MCF 10A (cell line): ENCODE measurements at regions not wholly inside any gene's neighbourhood (a gene's known extent, or its start where the extent isn't known, plus 50 kb on each side); places are given as distances from the start of the nearest gene placed in this dataset.

Experiments
- BruUV-seq: library from RNA; stranded (reverse); fragments of 400-500 nt; replicated peaks from 2 replicates; lab custom pipeline; 2021; lab: Mats Ljungman, UMichigan
- CTCF ChIA-PET: fragments of 300-600 bp; sonication (Branson Sonifier 250); formaldehyde crosslinking; extraction: SDS; loops from one replicate; lab custom pipeline; 2021; ENCODE audit warnings: antibody characterized with exemption, inconsistent platforms; lab: Yijun Ruan, JAX
- POLR2A ChIA-PET: fragments of 300-600, 350-650 bp; sonication (Branson Sonifier 250); formaldehyde crosslinking; extraction: SDS; loops from one replicate; lab custom pipeline; 2020; ENCODE audit warnings: antibody characterized with exemption, inconsistent platforms; lab: Yijun Ruan, JAX
- DNase-seq: peaks from one replicate; pipeline ENCODE4 v3.0.0-alpha.2; 2018; ENCODE audit not compliant: unreplicated experiment
- H3K27ac Mint-ChIP-seq: one replicate; pipeline ENCODE4 v1.8.0; 2022; ENCODE audit warnings: mild to moderate bottlenecking, low read depth, mixed read lengths; ENCODE audit not compliant: unreplicated experiment
- H3K27me3 Mint-ChIP-seq: one replicate; pipeline ENCODE4 v1.8.0; 2022; ENCODE audit warnings: mixed read lengths; ENCODE audit not compliant: insufficient read depth, unreplicated experiment
- H3K36me3 Mint-ChIP-seq: one replicate; pipeline ENCODE4 v1.8.0; 2022; ENCODE audit warnings: mild to moderate bottlenecking, moderate library complexity, mixed read lengths; ENCODE audit not compliant: insufficient read depth, unreplicated experiment
- H3K4me1 Mint-ChIP-seq: one replicate; pipeline ENCODE4 v1.8.0; 2022; ENCODE audit warnings: mixed read lengths; ENCODE audit not compliant: insufficient read depth, unreplicated experiment
- H3K4me3 Mint-ChIP-seq: one replicate; pipeline ENCODE4 v1.8.0; 2022; ENCODE audit warnings: mild to moderate bottlenecking, moderate library complexity, mixed read lengths; ENCODE audit not compliant: unreplicated experiment
- H3K9me3 Mint-ChIP-seq: one replicate; pipeline ENCODE4 v1.8.0; 2022; ENCODE audit warnings: mixed read lengths; ENCODE audit not compliant: unreplicated experiment
- CTCF ChIP-seq: fragments of 200-600 bp; IDR thresholded peaks from one replicate; pipeline ENCODE4 v1.8.0; 2022; ENCODE audit warnings: antibody characterized with exemption, mild to moderate bottlenecking; ENCODE audit not compliant: unreplicated experiment
- intact Hi-C: fragments of 100-400 bp; cut with micrococcal nuclease; formaldehyde crosslinking; loops from 2 replicates; pipeline ENCODE4 v1.14.1; 2022

- Mint-ChIP-seq H3K27ac (no peak overlapping the region), H3K27me3 (no peaks in the 10 kb centered on the region), H3K4me1 (peaks cover 5% of the 10 kb centered on the region), H3K4me3 (no peak overlapping the region), H3K9me3 (peaks cover 5% of the 10 kb centered on the region), H3K36me3 (no peaks in the 10 kb centered on the region)
- no peak for DNase-seq
- intact Hi-C loops: no loop called here
- CTCF ChIA-PET: interaction anchor here (0.6 kb wide), 1 partner anchor 950 kb away, joined by 3 read pairs; no protein-coding TSS in a partner anchor
- POLR2A ChIA-PET: interaction anchor here (0.7 kb wide), 1 partner anchor 42 kb away, joined by 3 read pairs; no protein-coding TSS in a partner anchor
- TF ChIP-seq CTCF: no peak
- no TSS peak for BruUV-seq
Measured at GRCh38 chr13:44063881-44064280, 184.2 kb downstream of the LACC1 start.

GRCh38 chr13:44064357-44064756, 184.7 kb downstream of the LACC1 start:
- intact Hi-C loops: no loop called here
- no peak overlapping the region for H3K4me3 Mint-ChIP-seq
- TF ChIP-seq CTCF: no peak
- H3K4me1 Mint-ChIP-seq: peaks cover 6% of the 10 kb centered on the region
- CTCF ChIA-PET: no interaction called here
- no TSS peak for BruUV-seq
- H3K27ac Mint-ChIP-seq: no peak overlapping the region
- H3K36me3 Mint-ChIP-seq: no peaks in the 10 kb centered on the region
- DNase-seq: no peak
- H3K27me3 Mint-ChIP-seq: no peaks in the 10 kb centered on the region
- H3K9me3 Mint-ChIP-seq: peaks cover 6% of the 10 kb centered on the region
- POLR2A ChIA-PET: no interaction called here

- peaks cover 6% of the 10 kb centered on the region for H3K4me1 Mint-ChIP-seq
- no peaks in the 10 kb centered on the region for H3K36me3 Mint-ChIP-seq
- peak overlapping the region; percentile 40 for H3K27ac Mint-ChIP-seq
- POLR2A ChIA-PET: interaction anchor here (0.6 to 1.4 kb wide), 5 partner anchors 39 to 406 kb away, joined by 3 to 4 read pairs (median 4); no protein-coding TSS in a partner anchor
- no peaks in the 10 kb centered on the region for H3K27me3 Mint-ChIP-seq
- intact Hi-C loops: no loop called here
- no peak overlapping the region for H3K4me3 Mint-ChIP-seq
- TF ChIP-seq CTCF: no peak
- DNase-seq: peak; percentile 24
- H3K9me3 Mint-ChIP-seq: peaks cover 29% of the 10 kb centered on the region
- CTCF ChIA-PET: no interaction called here
- BruUV-seq: no TSS peak
Measured at GRCh38 chr13:44068169-44068568, 188.5 kb downstream of the LACC1 start.

GRCh38 chr13:44068737-44069136, 189.0 kb downstream of the LACC1 start:
- TF ChIP-seq CTCF: no peak
- Mint-ChIP-seq H3K9me3 (peaks cover 35% of the 10 kb centered on the region), H3K4me3 (no peak overlapping the region), H3K27me3 (no peaks in the 10 kb centered on the region), H3K4me1 (peaks cover 6% of the 10 kb centered on the region), H3K36me3 (no peaks in the 10 kb centered on the region), H3K27ac (peak overlapping the region; percentile 40)
- CTCF ChIA-PET: interaction anchor here (0.7 kb wide), 1 partner anchor 17 kb away, joined by 3 read pairs; no protein-coding TSS in a partner anchor
- POLR2A ChIA-PET: interaction anchor here (0.7 to 1.4 kb wide), 4 partner anchors 38 to 405 kb away, joined by 3 to 4 read pairs (median 4); no protein-coding TSS in a partner anchor
- intact Hi-C loops: no loop called here
- DNase-seq: peak; percentile 62
- BruUV-seq: no TSS peak
